ENCODE measurements at regions not wholly inside any gene's neighbourhood (a gene's known extent, or its start where the extent isn't known, plus 50 kb on each side); places are given as distances from the start of the nearest gene placed in this dataset.

DNA sequence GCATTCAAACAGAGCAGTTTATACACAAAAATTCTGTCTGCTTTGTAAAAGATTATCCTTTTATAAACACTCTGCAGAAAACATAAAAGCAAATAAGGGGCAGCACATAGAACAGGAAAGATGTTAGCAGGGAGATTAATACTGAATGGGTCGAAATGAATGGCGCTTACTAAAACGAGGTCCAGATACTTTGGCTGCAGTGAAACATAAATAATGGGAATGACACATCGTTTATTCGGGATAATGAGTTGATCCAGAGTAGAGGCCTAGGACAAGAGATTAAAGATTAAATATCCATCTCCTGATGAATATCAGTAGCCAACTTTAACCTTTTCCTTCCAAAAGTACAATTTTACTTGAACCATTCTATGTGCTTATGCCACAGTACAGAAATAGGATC is 54.4 kb upstream of the PROX1 start:
- TF ChIP-seq, protein P1, sequence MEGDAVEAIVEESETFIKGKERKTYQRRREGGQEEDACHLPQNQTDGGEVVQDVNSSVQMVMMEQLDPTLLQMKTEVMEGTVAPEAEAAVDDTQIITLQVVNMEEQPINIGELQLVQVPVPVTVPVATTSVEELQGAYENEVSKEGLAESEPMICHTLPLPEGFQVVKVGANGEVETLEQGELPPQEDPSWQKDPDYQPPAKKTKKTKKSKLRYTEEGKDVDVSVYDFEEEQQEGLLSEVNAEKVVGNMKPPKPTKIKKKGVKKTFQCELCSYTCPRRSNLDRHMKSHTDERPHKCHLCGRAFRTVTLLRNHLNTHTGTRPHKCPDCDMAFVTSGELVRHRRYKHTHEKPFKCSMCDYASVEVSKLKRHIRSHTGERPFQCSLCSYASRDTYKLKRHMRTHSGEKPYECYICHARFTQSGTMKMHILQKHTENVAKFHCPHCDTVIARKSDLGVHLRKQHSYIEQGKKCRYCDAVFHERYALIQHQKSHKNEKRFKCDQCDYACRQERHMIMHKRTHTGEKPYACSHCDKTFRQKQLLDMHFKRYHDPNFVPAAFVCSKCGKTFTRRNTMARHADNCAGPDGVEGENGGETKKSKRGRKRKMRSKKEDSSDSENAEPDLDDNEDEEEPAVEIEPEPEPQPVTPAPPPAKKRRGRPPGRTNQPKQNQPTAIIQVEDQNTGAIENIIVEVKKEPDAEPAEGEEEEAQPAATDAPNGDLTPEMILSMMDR (IDR thresholded peaks at IDR 0.05; ENCODE audit: low read length): no peak
- no peak for TF ChIP-seq EZH2phosphoT487 (IDR thresholded peaks at IDR 0.05; ENCODE audit: low read length)
- no peak for TF ChIP-seq EZH2 (optimal IDR thresholded peaks at IDR 0.05; ENCODE audit: low read depth, low read length)

All from MM.1S (cell line).